GM19468 (cell line): ENCODE measurements at regions not wholly inside any gene's neighbourhood (a gene's known extent, or its start where the extent isn't known, plus 50 kb on each side); places are given as distances from the start of the nearest gene placed in this dataset.
"Not testable (repeated sequence)": the region's sequence is repeated elsewhere in the genome, so short reads cannot be mapped to it uniquely, and the experiment has no call there.

ENCODE experiments used
- ATAC-seq: cut with Tn5 transposase; IDR thresholded peaks from one replicate; pipeline ENCODE4 v1.9.1; 2021; ENCODE audit warnings: mild to moderate bottlenecking, moderate library complexity, moderate number of reproducible peaks; ENCODE audit not compliant: unreplicated experiment; ENCODE audit errors: extremely low read depth

GRCh38 chr10:131816157-131816775 is 84.5 kb upstream of the PPP2R2D start:
- no peak for ATAC-seq

GRCh38 chr10:131816941-131817700 is 83.7 kb upstream of the PPP2R2D start:
- ATAC-seq: no peak

DNA sequence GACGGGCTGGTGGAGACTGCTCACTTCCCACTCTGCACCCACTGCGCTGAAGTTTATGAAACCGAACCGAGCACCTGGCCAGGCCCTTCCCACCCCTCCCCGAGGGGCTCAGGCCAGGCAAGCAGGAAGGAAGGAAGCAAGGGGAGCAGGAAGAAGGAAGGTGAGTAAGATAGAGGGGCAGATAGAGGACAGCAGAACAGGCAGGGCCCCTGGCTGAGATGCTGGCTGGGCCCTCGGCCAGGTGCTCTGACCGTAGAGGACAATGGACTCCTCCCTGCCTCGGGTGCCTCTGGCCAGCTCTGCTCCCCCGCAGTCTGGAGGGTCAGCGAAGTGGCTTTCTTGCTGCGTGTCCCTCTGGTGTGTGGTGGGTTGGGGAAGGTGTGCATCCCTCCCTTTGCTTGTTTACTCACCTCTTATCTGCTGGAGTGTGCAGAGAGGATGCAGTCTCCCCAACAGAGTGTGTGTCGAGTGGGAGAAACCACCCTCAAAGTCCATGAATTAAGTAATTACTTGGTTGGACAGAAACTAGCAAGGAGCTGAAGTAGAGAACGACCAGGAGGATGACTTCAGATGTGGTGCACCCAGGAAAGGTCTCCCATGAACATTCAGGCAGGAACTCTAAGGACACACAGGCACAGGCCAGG is 82.8 kb upstream of the PPP2R2D start:
- ATAC-seq: no peak

DNA sequence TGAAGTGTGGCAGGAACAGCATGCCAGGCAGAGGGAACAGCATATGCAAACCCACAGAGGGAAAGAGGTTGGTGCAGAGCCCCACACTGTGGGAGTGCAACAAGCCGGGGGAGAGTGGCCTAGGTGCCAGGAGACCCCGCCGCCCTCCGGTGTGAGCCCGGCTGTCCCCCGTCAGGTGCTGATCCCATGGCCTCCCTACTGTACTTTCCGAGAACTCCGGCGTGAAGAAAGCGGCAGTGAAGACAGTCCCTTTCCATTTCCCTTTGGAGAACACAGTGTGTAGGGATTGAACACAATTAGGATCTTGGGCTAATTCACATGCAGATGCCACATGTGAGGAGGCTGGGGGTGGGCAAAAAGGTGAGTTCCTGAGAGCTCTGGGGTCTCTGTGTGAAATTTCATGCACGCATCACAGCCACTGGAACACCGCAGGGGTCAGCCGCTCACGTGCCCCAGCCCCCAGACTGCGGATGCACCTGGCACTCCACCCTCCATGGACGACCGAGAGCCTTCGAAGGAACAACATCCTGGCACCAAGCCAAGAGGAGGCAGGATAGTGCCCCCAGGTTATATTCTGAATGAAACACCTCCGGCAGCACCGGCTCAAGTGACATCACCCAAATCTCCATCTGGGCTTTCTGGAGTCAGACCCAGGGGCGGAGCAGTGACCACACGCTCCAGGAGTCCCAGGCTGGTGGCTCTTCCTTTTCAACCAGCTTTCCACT is 82.1 kb upstream of the PPP2R2D start:
- no peak for ATAC-seq

DNA sequence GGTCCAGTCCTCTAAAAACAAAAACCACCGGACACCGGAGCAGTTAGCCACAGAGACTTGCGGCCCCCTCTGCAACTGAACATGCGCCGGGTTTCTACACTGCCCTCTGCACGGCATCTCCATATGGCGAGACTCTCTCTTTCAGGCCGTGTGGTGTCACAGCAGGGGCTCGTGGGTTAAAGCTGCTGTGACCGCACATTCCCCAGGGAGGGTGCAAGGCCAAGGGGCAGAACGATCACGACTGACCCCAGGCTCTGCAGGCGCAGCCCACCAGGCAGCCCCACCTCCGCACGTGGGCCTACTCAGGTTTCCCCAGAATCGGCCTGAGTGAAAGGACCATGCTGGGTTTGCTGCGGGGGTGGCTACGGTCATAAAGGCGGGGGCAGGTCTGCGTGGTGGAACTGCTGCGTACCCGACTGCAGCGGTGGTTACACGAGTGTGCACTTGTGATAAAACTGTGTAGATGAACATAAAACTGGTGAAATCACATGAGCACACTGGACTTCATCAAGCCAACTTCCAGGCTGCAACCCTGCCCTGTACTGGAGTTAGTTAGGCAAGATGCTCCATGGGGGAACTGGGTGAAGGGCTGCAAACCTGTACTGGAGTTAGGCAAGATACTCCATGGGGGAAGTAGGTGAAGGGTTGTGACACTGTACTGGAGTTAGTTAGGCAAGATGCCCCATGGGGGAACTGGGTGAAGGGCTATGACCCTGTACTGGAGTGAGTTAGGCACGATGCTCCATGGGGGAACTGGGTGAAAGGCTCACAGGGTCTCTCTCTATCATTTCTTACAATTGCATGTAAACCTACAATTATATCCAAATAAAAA is 81.4 kb upstream of the PPP2R2D start:
- no peak for ATAC-seq

GRCh38 chr10:131820626-131821025 is 80.2 kb upstream of the PPP2R2D start:
- ATAC-seq: no peak

GRCh38 chr10:131821378-131822012 is 79.3 kb upstream of the PPP2R2D start:
- ATAC-seq: no peak

GRCh38 chr10:131822013-131822691 is 78.7 kb upstream of the PPP2R2D start:
- no peak for ATAC-seq

DNA sequence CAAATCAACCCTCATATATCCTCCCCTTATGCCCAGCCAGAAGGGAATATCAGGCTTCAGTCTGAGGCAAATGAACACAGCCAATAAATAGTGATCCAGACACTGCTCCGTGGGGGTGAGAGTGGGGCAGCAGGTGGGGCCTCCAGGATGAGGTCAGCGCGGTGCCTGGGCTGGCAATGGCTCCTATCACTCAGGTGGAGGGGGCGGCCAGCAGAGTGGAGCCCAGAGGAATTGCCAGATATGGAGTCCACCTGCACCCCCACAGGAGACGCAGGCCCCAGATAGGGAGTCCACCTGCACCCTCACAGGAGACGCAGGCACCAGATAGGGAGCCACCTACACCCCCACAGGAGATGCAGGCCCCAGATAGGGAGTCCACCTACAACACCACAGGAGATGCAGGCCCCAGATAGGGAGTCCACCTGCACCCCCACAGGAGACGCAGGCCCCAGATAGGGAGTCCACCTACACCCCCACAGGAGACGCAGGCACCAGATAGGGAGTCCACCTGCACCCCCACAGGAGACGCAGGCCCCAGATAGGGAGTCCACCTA is 78.0 kb upstream of the PPP2R2D start:
- no peak for ATAC-seq

DNA sequence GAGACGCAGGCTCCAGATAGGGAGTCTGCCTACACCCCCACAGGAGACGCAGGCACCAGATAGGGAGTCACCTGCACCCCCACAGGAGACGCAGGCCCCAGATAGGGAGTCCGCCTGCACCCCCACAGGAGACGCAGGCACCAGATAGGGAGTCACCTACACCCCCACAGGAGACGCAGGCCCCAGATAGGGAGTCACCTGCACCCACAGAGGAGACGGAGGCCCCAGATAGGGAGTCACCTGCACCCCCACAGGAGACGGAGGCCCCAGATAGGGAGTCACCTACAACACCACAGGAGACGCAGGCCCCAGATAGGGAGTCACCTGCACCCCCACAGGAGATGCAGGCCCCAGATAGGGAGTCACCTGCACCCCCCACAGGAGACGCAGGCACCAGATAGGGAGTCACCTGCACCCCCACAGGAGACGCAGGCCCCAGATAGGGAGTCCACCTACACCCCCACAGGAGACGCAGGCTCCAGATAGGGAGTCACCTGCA is 77.2 kb upstream of the PPP2R2D start:
- not testable (repeated sequence) for ATAC-seq

DNA sequence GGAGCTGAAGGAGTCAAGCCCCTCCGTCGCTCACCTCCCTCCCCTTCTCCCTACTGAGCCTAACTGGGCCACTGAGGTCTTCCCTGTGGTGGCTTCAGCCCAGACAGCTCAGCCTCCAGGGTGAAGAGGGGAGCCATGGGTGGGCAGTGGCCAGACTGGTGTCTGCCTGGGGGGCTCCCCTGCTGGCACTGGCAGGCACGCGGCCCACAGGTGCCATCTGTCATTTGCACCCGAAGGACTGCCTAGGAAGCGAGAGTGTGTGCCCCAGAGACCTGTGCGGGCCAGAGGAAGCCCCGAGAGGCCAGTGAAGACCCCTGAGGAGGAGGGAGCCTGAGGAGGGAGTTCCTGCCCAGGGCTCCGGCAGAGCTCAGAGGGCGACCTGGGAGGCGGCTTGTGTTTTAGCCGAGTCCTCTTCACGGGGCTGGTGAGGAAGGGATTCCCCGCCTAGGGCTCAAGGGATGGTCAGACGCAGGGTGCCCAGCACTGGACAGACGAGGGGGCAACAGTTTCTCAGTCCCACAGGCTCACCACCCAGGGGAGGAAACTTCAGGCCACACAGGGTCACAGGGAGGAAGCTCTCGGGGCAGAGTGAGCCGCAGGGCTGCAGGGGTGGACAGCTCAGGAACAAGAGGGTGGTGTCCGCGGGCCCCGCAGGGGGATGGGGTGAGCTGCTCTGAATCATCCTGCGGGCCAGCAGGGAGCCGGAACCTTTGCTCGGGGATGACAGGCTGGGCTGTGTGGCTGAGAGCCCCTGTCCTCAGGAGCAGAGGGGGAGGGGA is 76.2 kb upstream of the PPP2R2D start:
- no peak for ATAC-seq

DNA sequence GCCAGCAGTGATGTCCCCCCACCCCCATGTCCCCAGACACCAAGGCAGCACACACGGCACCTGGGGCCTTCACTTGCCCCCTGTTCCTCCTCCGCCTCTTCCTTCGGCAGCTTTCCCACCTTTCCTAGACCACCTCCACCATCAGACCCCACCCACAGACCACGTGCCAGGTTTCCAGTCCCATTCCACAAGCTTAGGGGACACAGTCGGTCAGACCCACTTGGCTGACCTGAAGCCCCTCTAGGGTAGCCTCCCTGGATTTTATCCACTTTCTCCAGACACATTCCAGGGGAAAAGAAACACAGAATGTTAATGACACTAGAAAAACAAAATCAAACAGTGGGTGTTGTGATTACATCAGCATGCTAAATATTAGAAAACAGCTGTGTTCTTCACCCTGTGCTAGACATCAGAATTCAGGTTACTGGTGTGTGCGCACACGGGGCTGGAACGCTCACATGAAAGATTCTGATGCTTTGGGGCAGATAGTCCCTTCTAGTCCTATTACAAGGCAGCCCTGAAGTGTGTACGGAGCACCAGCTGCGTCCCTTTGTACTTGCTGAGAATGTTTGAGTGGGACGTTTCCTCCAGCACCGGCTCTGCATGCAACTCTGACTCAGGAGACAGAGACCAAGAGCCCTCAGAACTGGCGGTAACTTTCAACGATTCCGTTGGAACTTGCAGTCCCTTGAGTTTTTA is 75.5 kb upstream of the PPP2R2D start:
- ATAC-seq: no peak

DNA sequence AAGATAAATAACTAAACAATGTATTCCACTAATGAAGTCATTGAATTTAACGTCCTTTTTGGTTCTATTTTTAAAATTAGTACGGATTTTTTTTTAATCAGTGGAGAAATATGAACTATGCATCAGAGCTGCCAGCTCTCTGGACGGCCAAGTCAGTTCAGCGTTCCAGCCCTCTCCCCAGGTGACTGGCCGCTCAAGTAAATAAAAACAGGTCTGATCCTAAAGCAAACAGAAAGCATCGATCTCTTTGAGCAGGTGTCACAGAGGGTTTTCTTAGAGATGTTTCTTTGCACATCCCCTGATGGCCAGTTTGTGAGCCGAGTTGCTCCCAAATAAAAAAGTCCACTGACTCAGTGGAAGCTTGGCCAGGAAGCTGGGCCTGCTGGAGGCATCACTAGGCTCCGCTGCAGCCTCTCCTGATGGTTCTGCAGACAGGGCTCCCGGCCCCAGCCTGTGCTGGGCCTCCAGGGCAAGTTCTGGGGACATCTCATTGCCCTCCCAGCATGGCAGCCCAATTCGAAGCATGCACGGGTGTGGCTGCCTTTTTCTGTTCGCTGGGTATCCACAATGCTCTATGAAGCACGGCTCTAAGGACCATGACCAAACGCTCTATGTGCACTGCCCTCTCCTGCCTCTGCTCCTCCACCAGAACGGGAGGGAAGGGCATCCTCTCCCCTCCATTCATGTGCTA is 74.7 kb upstream of the PPP2R2D start:
- ATAC-seq: no peak

- ATAC-seq: no peak
These were observed 71.5 kb upstream of the PPP2R2D start for GRCh38 chr10:131829156-131829930.

GRCh38 chr10:131830446-131831130 is 70.2 kb upstream of the PPP2R2D start:
- ATAC-seq: no peak
